Activated CD8-positive, alpha-beta memory T cell treated with anti-CD3 and anti-CD28 coated beads, Interleukin-2, amount 50 U/mL, for 1 hour (primary cell): ENCODE measurements at regions not wholly inside any gene's neighbourhood (a gene's known extent, or its start where the extent isn't known, plus 50 kb on each side); places are given as distances from the start of the nearest gene placed in this dataset.
"Not testable (repeated sequence)": the region's sequence is repeated elsewhere in the genome, so short reads cannot be mapped to it uniquely, and the experiment has no call there.

Experiments
- DNase-seq: peaks from one replicate; pipeline ENCODE4 v3.0.0-alpha.2; 2020; ENCODE audit errors: extremely low read depth

DNA sequence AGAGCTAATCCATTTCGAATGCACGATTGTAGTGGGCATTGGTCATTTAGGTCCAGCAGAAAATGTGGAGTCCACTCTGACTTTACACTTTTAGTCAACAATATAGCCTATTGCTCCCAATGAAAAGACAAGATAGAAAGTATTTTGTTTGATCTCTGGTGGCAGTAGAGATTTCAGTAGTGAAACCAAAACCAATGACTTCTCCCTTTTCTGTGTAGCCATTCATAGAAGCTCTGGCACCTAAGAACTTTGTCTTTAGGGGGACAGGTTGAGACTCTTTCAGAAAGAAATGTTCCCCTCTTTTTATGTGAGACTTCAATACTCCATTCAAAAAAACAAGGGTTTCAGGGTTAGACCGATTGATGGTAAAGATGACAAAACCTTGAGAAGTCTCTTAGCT, 510.8 kb upstream of the POU3F2 start:
- DNase-seq, result no peak

DNA sequence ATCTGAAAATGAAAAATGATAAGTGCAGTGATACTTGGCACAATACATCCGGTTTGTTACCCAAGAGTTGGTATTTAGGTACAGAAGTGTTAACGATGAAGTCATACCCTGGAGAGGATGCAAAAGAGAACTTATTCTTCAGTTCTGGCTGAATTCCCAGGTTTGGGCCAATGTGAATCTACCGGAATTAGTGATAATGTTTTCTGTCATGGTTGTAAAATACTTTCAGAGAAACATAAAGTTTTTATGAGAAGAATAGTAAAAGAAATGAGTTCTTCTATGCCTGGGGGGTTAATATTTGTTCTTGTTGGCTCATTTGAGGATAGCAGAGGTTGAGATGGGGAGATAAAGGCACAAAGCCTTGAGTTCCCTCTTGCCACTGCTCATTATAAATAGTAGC, 509.9 kb upstream of the POU3F2 start:
- no peak for DNase-seq

DNA sequence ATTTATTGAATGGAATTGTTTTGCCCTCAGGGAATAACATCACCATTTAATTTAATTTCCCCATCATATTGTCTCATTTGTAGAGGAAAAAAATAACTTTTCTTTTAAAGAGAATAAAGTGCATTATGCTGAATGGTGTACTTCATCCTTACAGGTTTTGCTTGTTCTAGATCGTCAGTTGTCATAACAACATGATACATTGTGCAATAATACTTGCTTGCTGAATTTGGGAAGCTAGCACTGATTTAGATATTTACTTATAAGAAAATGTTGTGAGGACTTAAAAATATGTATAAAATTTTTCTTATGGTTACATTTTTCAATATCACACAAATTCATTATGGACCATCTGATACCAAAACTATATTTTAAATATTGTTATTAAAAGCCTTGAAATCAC, 509.0 kb upstream of the POU3F2 start:
- no peak for DNase-seq

DNA sequence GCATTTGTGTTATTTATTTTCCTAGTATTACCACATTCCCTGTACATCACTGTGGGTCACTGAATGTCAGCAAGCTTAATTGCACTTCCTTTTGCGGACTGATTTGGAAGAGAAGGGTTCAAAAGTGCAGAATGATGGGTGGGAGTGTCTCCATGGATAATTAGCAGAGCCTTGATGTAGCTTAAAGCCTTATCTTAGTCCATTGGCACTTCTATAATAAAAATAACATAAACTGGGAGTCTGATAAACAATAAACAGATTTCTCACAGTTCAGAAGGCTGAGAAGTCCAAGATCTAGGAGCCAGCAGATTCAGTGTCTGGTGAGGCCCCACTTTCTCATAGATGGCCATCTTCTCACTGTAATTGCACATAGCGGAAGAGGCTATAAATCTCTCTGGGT, 501.1 kb upstream of the POU3F2 start:
- DNase-seq, result no peak

DNA sequence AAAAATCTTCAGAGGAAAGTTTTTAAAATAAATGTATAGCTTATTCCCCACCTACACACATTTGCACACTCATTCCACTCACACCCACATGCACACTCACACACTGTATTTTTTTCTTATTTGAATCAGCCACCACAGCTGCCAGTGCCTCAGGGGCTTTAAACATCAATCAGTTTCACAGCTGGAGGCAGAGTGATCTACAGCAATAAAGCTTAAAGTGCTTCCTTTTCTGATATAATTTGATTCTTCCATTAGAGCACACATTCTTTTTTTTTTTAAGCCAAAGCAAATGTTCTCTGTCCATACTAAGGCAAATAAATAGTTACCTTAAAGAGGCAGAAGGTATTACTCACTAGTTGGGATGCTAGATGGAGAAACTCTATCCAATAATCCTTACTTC, 498.8 kb upstream of the POU3F2 start:
- DNase-seq, result no peak

DNA sequence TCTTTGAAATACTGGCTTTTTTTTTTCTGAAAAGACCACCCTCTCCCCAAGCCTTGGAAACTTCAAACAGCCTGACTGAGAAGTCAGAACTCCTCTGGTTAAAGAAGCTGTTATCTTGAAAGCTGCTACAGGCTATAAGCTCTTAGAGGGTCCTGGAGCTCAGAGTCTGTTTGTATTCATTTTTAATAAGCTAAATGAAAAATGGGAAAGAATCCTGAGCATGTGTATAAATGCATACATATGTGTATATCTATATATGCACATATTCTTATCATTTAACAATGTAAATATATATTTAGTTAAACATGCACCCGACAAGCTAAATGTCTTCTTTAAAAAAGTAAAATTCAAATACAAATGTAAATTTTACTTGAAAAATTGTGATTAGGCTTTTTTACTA, 494.9 kb upstream of the POU3F2 start:
- DNase-seq, result no peak

DNA sequence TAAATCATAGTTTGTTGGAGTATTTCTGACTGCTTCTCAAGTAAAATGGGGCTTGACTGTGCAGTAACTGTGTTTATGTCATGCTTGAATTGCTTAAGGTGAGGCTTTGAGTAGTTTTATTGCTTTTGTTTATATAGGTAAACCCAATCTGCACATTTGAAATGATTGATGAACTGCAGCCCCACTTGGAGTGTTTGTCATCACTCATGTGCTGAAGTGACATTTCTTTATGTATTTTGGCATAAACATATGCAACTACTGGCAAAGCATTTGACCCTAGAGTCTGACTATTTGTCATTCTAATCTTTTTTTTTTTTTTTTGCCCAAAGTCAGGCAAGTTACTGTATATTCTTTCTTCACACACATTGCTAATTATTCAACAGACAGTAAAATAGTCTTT, 491.4 kb upstream of the POU3F2 start:
- DNase-seq, result no peak

DNA sequence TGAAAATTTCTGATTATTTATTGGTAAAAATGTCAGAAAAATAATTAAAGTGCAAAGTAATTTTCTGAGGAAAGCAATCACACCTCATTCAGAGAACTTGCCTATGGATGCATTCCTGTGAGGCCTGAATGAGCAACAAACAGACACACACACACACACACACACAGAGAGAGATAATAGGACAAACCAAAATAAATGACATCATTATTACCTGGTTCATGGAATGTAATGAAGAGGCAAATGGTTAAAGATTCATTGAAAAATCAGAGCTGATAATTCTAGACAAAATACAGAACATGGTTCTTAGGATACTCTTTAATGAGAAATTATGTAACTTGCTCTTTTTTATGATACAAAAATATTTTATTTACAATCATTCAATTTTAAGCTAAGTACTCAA, 490.6 kb upstream of the POU3F2 start:
- DNase-seq, result no peak

DNA sequence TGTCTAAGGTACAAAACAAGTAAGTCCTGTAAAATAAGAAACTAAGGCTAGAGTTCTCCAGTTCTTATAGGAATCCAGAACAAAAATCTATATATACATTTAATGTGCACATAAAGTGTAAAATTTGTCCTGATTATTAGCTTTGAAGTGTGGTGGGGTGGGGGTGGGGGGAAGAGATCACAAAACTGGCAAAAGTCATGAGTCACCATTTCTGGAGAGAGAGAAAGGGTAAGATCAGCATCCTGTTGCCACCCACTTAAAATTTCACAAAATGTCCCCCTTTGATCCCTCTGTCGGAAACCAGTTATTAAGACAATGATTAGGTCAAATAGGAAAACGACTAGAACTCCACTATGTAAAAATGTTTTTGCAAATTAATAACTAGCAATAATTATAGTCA, 482.0 kb upstream of the POU3F2 start:
- DNase-seq, result no peak

DNA sequence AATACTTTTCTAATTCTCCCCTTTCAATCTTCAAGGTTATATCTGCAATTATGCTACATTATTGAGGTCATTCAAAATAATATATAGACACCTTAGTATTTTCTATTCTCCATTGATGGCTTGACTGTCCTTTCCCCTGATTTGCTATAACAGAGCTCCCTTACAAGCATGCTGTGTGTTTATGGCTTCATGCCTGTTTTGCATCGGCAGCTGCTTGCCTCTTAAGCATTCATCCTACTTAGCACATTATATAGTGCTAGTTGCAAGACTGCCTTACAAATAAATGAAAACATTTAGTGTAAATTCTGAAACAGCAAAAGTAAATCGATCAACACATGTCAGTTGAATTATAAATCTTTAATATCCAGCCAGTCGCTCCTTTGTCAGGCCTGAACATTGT, 476.2 kb upstream of the POU3F2 start:
- DNase-seq, result no peak

DNA sequence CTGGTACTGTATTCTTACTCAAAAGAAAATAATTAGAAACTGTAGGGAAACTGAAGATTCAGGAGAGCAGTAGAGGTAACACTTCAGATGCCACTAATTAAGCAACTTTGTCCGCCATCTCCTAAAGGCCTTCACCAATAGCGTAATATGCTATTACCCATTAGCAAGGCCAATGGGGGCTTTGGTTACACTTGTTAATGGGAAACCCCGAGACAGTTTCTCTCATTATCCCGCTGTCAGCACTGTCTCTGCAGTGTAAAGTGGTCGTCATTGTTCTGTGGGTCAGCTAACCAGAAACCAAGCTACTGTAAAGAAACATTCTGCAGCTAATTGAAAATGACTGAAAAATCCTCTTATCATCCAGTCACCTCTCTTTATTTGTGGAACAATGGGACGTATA, 468.0 kb upstream of the POU3F2 start:
- no peak for DNase-seq

DNA sequence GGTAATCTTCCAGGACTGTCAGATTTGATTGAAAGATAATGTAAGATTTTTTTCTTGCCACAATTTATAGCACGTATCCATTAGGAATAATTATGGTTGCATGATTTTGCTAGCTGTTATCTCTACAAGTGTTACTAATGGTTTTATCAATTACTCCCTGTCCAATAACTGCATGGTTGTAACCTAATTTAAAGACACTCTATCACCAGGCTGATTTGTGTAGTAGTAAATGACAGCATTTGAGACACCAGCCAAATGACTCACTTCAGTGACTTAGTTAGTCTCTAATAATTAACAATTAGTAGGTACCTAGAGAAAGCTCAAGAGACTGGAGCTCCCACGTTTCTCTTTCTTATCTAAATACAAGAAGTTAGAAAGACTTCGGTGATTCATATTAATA, 453.8 kb upstream of the POU3F2 start:
- no peak for DNase-seq

DNA sequence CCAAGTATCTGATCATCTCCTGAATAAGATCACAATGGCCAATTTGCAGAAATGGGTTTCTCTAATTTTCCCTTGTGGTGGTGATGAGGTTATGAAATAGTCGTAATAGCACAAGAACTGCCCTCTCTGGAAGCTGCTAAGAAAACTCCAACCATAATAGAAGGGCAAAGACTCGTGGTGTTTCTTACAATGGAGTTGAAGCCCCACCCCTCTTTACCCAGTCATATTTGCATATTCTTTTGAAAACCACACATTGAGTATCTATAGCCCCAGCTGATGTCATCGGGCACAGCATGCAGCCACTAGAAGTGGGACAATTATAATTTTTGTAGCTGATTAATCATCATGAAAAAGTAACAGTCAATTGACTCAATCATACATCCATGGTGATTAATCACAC, 452.1 kb upstream of the POU3F2 start:
- no peak for DNase-seq

DNA sequence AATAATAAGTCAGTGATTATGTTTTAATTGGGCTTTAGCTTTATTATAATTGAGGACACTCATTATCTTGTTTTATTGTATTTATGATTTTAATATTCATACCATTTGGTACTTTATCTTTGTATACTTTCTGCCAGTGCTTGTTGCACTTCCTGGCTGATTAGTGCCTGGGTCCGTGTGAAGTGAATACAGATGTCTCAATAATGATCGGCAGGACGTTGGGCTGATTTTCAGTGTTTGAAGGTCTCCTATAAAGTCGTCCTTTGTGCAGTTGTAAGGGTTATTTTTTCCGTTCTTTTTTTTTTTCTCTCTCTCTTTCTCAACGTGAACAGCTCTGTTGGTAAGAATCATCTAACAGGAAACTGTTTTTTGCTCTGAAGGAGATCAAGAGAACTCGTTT, 450.0 kb upstream of the POU3F2 start:
- no peak for DNase-seq

DNA sequence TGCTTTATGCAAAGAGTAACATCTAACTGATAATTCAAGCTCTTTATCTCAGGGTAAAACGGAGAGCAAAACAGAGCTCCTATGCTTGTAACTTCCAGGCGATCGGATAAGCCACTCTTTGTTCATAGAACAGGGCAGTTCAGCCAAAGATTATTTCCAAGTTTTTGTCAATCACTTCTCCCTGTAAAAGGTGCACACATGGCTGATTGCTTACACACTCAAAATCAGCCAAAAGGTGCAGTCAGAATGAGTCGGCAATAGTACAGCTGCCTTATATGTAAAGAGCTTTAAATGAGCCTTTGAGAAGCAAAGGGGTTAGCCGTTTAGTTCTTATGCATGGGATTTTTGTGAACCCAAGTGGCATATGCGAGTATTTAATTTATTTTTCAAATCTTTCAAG, 449.6 kb upstream of the POU3F2 start:
- no peak for DNase-seq

DNA sequence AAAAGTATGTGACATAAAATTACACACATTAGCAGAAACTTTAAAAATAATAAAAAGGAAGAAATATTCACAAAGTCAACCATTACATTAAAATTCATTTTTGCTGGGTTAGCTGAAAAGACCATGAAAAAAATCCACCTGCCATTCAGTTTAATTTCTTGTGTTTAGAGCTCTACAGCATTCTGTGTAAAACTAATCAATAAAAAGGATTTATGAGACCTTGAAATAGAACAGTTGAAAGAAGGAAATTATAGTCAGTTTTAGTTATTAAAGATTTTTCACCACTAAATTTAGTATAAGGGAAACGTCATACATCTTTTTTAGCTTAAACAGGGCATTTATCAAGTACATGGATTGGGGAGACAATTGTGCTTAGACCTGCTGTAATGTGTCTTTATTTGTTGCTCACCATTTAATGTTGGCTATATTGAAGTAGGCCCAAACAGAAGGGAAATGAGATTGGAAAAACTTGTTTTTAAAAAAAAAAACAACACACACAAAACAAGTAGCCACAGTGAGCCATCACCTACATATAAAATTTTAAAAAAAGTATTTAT, 438.7 kb upstream of the POU3F2 start:
- DNase-seq, result no peak

DNA sequence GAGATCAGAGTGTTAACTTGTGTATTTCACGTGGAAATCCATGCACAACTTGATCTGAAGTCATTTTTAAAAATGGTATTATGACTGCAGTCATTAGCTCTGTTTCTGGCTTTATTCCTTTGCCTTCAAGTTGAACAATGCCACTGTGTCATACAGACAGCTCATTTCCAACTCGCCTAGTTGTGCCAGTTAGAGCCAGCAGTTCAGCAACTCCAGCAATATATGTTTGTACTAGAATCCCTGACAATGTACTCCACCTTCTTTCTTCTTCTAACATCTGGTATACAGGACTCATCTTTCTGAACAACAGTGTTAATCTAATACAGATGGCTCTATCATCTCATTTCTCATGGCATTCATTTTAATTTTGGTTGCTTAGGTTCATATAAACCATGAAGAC, 418.3 kb upstream of the POU3F2 start:
- no peak for DNase-seq

DNA sequence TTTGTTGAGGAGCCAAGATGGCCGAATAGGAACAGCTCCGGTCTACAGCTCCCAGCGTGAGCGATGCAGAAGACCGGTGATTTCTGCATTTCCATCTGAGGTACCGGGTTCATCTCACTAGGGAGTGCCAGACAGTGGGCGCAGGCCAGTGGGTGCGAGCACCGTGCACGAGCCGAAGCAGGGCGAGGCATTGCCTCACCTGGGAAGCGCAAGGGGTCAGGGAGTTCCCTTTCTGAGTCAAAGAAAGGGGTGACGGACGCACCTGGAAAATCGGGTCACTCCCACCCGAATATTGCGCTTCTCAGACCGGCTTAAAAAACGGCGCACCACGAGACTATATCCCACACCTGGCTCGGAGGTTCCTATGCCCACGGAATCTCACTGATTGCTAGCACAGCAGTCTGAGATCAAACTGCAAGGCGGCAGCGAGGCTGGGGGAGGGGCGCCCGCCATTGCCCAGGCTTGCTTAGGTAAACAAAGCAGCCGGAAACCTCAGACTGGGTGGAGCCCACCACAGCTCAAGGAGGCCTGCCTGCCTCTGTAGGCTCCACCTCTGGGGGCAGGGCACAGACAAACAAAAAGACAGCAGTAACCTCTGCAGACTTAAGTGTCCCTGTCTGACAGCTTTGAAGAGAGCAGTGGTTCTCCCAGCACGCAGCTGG, 417.7 kb upstream of the POU3F2 start:
- DNase-seq, result not testable (repeated sequence)

DNA sequence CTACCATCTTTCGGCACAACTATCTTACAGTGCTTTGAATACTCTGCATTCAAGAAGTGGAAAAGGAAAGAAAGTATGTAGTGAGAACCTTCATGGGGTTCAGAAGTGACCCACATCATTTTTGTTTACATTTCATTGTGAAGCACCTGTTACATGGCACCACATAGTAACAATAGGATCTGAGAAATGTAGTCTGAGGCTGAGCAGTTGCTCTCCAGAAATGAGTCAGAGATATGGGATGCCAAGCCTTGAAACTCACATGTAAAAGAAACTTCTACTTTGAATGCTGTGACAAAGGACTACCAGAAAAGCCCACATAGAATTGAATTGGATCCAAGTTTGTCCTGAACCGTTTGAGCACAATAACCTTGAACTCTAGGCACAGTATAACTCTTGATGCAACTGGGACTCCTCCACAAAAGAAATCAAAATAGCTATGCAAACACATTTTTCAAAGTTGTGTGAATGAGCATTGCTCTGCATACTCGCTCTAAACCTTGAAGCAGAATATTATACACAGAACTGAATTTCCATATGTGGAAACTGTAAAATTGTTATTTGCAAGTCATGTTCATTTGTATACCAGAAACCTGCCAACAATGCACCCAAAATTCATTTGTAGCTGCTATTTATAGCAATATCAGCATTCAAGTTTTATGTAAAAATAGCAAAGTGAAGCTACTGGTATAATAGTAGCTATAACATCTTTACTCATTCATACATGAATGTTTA, 400.9 kb upstream of the POU3F2 start:
- DNase-seq, result no peak

DNA sequence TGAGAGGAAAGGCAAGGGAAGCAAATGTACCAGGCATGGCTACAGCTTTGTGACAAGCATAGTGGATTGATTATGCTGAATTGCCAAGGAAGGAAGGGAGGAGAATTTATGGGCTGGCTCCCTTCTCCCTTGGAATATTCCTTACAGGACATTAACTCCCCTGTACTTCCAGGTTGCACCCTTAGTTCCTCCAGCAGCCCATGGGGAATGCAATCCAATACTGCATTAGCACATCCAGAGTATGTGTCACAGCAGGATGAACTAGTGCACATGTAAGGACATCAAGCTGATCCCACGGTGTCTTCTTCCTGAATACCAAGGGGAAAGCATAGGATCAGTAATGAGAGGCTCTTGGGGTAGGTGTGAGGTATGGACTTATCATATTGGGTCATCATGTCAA, 390.7 kb upstream of the POU3F2 start:
- no peak for DNase-seq

DNA sequence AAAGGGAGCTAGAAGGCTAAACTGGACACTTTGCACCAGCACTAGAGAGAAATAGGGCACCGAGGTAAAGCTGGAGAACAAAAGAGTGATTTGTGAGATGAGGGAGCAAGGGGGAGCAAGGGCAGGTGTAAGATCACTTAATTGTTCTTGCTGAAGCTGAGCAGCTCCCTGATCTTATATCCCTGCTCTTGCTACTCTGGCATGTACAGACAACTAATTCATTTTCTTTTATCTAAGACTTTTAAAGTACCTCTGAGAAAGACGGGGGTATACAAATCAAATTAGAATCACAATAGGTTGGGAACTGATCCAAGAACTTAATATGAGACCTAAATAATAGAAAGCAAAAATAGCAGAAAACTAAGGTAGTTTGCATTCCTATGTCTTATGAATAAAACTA, 381.7 kb upstream of the POU3F2 start:
- DNase-seq, result no peak

DNA sequence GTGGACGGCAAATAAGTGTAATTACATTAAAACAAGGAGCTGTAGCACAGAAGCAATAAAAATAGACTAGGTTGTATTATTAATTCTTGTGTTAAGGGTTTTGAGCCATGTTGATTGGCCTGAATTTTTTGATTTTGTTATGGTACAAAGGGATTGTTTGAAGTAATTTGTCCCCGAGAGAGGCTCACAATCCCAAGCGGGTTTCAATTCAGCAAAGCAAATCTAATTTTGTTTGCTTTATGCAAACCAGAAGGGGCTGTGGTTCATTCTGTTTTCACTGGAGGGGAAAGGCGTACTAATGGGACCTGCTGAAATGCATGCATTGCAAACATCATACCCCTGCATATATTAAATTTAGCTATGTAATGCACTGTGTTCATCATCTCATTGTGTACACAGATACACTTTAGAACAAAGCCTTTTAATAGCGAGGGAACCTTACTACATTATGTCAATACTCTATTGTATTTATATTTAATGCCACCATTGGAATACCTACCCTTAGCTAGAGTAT, 379.5 kb upstream of the POU3F2 start:
- no peak for DNase-seq

DNA sequence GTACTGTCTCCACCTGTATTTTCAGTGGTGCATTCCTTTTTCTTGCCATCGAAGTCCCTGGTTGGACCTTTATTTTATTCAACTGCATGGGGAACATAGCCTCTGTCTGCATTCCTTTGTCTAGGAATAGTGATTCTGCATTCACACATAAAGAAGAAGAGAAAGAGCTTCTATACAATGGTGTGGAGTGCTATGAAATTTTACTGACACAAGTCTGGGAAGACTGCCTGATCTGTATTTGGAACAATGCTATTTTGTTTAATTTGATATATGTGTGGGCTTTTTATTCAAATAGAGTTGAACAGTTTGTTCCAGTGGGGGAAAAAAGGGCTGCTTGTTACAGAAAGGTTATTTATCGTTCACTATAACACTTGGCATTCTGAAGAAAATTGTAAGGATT, 375.7 kb upstream of the POU3F2 start:
- DNase-seq, result no peak
